Inferior parietal cortex (tissue), 1 donor: ENCODE measurements at regions not wholly inside any gene's neighbourhood (a gene's known extent, or its start where the extent isn't known, plus 50 kb on each side); places are given as distances from the start of the nearest gene placed in this dataset.
"Not testable (repeated sequence)": the region's sequence is repeated elsewhere in the genome, so short reads cannot be mapped to it uniquely, and the experiment has no call there.

Source experiments
- DNase-seq: peaks from one replicate; pipeline ENCODE4 v3.0.0-alpha.2; 2016; ENCODE audit errors: extremely low spot score

DNA sequence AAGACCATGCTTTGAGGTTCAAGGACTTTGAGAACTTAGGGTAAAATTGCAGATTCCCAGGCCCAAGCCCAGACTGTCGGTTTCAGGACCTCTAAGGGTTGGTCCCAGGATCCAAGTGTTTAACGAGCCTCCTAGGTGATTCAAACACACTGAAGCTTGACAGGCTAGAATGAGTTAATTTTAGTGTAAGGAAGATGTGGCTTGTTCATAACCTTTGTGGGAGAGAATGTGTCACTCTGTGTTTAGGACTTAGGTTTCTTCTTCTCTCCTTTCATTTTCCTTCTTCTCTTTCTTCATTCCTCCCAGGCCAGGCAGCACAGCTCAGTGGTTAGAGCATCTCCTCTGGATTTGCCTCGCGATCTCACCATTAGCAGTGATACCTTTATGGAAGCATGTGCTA is 104.8 kb upstream of the KCNG1 start:
- DNase-seq = no peak

DNA sequence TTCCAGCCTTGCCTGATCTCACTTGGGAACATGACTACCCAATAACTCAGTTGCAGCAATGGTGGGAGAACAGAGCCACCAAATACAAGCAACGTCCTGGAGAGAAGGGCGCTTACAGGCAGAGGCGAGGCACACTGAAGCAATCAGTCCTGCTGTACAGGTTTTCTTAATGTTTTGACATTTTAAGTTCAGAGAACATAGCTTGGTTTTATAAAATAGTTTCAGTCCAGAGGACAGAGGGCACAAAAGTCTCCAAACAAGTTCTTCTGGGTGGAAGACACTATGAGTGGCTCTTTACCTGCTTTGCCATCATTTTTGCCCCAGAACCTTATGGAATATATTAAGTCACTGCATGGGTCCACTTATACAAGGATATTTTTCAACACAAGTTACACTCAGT is 103.4 kb upstream of the KCNG1 start:
- no peak for DNase-seq

DNA sequence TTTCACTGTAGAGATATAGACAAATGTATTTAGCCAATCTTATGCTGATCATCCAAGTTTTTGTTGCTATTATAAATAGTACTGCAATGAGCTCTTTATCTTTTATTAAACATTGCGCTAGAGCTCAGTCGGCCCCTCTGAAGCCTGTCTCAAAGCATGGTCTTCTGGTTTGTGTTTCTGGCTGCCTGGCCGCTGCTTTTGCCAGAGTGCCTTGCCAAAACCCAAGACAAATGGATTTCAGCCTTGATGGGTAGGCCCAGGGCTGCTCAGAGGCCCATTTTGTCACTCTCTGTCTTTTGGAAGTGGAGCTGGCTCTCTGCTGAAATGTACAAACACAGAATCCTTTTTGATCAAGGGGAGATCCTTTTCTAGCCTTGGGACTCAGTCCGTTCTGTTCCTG is 102.9 kb upstream of the KCNG1 start:
- DNase-seq = no peak

DNA sequence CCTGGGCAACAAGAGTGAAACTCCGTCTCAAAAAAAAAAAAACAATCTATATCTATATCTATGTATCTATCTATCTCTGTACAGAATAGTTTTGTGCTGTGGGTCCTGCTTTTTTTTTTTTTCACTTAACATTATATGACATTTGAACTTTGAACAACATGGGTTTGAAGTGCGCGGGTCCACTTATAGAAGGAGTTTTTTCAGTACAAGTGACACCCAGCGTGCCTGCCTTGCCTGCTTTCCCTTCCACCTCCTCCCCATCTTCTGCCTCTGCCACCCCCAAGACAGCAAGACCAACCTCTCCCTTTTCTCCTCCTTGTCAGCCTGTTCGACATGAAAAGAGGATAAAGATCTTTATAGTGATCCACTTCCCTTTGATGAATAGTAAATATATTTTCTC is 102.2 kb upstream of the KCNG1 start:
- DNase-seq = no peak

DNA sequence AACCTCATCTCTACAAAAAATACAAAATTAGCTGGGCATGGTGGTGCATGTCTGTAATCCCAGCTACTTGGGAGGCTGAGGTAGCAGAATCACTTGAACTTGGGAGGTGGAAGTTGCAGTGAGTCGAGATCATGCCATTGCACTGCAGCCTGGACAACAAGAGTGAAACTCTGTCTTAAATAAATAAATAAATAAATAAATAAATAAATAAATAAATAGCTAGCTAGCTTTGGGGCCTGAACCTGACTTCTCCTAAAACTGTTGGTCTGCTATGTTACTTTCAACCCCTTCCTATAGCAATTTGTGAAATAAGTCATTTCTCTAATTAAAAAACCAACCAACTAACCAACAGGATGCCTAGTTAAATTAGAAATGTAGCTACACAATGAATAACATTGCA is 101.0 kb upstream of the KCNG1 start:
- DNase-seq = not testable (repeated sequence)

DNA sequence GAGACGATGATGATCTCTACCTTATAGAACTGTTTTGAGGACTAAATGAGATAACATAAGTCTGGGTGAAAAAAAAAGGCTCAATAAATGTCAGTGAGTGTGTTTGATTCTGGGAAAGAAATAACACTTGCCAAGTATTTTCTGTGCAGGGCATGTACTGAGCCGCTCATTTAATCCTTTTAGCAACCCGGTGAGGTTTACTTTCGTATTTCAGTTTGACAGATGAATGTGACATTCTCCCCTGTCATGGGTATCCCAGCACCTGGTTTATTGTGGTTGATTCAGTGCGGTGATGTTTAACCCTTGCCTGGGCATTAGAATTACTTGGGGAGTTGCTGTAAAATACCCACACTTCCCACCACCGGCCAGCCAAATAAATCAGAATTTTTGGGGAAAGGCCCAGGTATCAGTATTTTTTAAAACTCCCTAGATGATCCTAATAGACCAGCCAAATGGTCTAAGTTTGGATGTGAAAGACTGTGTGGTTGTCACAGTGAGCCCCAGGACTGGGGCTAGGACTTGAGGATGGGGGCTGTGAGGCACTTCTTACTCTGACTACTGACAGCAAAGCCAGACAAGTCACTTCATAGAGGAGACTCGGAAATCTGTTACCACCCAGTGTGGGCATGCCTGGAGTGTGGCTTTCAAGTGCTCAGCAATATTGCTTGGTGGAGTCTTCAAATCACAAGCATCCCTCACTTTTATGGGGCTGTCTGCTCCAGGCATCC is 100.2 kb upstream of the KCNG1 start:
- DNase-seq = no peak

DNA sequence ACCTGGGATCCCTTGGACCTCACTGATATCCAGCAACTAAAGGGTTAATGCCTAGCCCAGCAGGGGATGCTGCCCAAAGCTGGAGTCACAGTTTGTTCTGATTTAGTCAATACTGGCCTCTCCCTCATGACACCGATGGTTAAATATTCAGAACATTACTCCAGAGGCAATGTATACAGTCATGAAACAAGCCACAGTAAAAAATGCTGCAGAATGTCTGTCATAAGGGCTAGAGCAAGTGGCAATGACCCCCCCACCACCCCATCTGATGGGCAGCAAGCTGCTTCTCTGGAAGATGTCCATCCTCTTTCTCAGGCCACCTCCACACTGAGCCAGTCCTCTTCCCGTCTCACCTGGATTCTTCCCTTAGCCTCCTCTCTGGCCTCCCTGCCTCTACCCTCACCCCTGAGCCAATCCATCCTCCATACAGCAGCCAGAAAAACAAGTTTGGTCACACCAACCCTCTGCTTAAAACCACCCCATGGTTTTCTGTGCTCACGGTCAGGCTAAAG is 99.0 kb upstream of the KCNG1 start:
- DNase-seq = no peak

DNA sequence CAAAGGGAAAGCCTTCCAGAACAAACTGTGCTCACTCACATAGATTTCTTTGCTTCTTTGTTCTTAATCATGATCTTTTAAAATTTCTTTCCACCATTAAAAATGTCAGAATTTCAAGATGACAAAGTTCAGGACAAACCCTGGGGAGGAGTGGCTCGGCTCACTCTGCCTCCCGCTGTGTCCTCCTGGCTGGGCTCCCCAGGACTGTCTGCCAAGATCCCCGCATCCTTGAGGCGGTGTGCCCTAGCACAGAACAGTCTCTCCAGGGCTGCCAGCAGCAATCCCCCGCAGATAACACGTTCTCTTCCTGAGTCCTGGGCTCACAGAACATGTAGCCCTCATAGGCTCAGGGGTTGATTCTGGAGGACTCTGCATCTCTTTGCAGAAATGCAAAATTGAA is 98.4 kb upstream of the KCNG1 start:
- DNase-seq = no peak

DNA sequence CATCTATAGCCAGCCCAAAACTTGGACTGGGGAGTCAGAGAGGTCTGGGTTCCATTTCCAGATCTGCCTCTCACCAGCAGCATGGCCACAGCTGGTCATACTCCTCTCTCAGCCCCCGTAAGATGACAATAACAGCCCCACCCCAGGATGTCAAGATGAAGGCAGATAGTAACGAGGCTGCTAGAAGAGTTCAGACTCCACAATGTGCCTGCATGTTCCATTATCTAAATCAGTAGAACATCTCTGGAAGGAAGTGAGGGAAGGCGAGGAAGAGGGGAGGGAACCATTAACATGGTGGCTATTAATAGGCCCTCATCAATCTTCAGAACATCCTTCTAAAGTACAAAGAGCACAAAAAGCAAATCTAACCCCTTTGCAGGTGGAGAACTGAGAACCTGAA is 98.0 kb upstream of the KCNG1 start:
- DNase-seq = no peak

DNA sequence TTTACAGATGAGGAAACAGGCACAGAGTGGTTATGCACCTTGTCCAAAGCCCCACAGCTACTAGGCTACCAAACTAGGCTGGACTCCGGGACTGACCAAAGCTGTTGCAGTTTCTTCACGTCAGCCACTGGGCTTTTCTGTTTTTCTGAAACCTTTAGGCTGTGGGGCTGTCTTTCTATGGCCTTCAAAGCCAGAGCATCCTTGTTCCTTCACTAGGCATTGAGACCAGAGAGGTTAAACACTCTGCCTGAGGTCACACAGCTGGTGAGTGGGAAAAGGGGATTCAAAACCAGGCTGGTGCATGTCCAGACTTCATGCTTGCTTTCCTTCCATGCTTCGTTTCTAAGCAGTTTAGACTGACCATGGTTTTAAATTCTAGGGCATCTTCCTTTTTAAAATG is 97.5 kb upstream of the KCNG1 start:
- no peak for DNase-seq

DNA sequence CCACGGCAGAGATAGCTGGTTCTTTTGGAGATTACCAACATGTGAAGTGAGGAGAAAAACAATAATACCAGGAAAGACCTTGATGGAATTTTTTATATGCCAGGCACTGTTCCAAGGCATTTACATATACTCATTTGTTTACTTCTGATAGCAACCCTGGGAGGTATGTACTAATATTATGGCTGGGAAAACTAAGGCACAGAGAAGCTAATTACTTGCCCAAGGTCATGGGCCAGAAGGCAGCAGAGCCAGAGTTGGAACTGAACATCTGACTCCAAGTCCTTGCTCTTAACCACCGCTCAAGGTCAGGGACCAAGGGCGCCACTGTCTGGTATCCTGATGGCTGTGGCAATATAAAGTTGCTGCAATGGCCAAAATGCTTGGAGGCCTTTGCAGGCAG is 97.0 kb upstream of the KCNG1 start:
- no peak for DNase-seq

DNA sequence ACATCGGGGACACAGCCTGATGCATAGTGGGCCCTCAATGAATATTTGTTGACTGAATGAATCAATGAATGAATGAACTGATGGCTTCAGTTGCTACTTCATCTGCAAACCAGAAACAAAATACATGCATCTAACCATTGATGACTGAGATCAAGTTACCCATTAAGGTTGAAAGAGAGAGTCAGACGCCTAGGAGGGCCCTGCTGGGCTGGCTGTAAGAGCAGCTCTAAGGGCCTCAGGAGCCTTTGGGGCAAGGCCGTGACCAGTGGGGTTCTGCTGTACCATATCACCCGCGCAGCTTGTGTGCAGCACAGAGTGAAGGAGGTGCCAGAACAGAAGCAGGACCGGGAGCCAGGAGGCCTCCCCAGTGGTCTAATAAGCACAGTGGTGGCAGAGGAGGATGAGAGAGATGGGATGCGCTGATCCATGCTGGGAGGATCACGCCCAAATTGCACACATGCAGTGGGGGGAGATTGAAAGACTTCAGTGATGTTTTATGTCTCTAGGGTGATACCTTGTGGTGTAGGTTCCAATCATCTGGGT is 96.1 kb upstream of the KCNG1 start:
- DNase-seq = no peak

DNA sequence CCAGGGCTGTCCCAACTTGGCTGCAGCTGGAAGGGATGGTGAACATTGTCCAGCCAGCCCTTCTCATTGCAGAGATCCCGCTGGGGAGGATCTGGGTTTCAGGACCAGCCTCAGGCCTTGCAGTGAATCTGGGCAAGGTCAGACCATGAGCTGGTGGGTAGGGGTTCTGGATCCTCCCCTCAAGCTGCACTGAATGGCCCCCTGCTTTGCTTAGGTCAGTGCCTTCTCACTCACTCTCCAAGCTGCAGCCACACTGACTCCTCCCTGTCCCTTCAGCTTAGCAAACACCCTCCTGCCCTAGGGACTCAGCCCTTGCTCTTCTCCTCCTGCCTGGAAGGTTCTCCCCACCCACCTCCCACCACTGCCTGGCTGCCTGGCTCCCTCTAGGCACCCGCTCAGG is 95.3 kb upstream of the KCNG1 start:
- no peak for DNase-seq

DNA sequence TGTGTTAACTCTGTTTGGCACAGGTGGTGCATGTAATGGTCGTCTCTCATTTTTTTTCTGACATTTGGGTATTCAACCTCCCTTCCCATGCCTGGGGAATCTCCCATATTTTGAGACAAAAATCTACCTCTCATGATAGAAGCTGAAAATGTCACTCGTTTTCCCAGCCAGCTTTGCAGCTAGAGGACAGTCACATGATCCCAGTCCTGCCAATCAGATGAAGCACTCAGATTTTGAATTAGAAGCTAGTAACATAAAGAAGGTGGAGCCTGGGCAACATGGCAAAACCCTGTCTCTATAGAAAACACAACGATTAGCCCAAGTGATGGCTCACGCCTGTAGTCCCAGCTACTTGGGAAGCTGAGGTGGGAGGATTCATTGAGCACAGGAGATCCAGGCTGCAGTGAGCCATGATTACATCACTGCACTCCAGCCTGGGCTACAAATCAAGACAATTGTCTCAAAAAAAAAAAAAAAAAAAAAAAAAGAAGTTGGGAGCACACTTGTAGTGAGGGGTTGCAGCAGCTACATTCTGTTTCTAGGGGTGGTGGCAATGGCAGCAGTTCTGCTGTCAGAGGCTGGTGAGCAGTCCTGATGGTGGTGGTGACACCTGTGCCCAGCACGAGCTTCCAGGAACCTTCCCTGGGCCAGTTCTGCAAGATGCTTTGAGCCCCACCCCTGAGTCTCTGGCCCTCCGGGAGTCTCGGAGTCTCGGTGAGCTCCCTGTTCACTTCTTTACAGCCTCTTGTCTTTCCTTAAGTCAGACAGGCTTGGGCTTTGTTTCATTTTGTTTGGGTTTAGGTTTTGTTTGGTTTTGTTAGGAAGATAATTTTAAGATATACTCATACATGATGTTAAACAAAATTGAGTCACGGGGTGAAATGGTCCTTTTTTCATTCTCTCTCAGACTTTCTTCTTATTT is 94.1 kb upstream of the KCNG1 start:
- DNase-seq = no peak

DNA sequence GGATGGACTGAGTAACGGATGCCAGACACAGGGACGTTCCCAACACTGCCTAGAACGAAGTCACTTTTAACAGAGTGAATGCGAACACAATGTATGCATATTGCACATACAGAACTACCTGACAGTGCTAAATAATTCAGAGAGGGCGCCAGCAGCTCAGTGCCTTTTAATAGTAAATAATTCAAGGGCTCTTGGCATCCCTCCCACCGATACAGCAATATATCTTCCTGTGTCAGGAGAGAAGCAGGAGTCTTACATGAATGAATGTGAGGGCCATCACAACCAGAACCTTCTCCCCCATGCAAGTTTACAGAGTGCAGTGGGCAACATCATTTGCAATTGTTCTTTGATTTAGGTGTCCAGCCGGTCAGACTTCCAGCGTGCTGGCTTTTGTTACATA is 88.4 kb upstream of the KCNG1 start:
- no peak for DNase-seq

DNA sequence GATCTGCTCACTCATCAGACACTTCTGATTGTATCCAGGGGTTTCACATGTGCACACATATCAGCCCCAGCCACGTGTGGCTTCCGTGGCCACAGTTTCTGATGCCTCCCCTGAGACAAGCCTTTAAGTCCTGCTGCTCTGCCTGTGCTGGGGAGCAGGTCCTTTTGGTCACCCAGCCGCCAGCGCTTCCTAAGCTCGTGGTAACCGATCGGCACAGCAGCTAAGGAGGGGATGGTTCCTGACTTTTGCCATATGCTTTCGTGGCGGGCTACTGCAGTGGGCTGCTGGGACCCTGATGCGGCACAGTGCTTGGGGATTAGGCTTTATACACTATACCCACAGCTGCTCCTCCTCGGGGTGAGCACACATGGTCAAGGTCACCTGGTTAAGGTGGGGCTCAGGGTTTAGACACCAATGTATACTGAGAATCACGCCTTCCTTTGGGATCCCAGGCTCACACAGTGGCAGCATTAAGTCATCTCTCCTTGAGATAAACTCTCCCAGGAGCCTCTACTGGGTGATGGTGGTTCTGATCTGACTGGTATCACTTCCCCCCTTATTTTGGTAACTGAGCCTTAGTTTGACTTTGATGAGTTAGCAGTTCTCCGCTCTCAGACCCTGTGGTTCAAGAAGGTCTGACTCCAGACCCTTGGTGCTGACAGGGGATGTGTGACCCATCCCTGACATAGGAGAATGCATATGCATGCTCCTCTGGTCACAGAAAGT is 85.9 kb upstream of the KCNG1 start:
- no peak for DNase-seq

DNA sequence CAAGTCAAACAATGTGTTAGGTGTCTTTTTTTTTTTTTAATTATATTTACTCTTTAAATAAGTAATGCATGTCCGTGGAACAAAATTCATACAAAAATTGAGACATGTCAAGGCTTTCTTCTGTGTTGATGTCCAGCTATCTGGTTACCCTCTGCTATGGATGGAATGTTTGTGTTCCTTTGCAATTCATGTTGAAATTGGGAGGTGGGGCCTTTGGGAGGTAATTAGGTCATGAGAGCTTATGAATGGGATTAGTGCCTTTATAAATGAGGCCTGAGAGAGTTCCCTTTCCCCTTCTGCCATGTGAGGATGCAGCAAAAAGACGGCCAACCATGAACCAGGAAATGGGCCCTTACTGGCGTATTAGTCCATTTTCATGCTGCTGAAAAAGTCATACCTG is 83.1 kb upstream of the KCNG1 start:
- no peak for DNase-seq

DNA sequence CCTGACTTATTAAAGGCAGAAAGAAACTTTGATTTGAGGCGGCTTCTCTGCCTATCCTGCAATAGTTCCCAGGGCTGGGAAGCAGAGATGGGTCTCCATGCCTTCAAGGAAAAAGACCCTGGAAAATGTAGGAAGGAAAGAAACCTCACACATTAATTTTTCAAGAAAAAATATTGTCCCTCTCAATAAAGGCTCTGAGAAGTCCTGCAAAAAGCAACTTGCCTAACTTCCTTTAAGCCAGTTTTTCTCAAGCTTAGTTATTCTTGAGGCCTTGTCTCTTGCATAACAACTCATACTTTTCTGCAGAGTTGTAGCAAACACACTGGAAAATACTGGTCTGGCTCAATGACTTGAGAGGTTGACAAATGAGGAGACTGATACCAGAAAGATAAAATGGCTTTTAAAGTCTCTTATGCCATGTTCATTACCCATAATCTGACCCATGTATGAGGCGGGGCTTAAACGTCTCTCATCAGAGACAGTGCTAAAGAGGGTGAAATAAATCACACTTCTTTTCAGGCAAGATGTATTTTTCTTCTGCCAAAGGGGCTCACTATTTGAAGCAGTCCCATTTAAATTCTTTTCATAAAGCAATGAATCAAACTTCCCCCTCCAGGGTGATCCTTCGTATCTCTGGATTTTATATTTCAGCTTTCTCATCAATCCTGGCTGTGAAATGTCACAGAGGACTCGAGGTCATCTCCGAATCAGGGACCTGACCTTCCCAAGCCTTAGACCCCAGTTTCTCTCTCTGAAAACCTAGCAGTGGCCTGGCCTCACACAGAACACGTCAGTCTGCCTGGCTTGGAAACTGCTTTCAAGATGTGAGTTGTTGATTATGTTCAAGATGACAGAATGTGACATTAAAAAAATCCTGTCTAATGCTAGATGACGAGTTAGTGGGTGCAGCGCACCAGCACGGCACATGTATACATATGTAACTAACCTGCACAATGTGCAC is 82.3 kb upstream of the KCNG1 start:
- no peak for DNase-seq

DNA sequence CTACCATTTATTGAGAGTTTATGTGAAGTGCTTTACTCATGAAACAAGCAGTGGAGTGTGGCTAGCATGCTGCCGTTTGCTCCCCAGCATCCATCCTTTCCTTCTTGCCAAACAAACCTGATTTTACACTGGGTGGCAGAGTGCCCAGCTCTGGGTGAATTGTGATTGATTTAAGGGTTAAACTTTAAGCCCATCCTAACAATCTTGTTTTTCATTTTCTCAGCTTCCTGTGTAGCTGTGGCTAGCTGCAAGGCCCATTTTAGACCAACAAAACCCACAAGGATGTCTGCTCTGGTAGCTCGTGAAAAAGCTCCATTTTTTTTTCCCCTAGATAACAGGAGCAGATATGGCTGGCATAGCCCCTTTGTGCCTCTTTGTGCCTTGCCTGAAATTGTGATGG is 77.7 kb upstream of the KCNG1 start:
- no peak for DNase-seq

DNA sequence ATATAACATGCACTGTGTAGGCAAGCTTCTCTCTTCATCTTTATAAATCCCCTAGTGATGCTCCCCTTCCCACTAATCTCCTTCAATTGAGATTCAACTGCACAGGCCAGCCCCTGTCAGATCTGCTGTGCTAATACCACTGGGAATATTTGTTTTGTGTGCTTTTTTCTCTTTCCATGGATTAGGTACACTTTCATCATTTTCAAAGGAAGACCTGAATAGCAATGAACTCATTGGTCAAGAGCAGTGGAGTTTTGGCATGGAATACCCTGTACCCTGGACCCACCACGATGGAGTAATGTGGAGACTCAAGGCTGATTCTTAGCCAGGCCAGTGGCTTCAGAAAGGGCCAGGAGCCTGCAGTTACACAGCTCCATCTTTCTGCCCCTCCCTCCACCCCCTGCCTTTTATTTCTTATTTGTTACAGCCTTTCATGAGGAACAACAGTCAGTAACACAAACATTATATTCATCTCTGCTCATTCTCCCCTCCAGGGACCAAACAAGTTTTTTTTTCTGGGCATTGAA is 75.4 kb upstream of the KCNG1 start:
- no peak for DNase-seq
